Psoas muscle (tissue), 7 donors: ENCODE measurements at regions not wholly inside any gene's neighbourhood (a gene's known extent, or its start where the extent isn't known, plus 50 kb on each side); places are given as distances from the start of the nearest gene placed in this dataset.

Experiments used
- ATAC-seq, 4 donors: fragments of 200-7000 bp; cut with Tn5 transposase; one replicate each; pipeline ENCODE4 v1.9.1; 2020; ENCODE audit warnings: moderate library complexity in 3 of 4, mild to moderate bottlenecking in 2 of 4
- DNase-seq, 2 donors: peaks; one replicate each; pipeline ENCODE4 v3.0.0-alpha.2; 2020
- H3K27ac ChIP-seq: fragments of 200-600 bp; one replicate; pipeline ENCODE4 v1.8.0; 2022
- H3K27me3 ChIP-seq, 3 donors: fragments of 200-600 bp in 1 of 3; one replicate each; pipeline versions ENCODE4 v1.6.1 to v1.8.0; 2013 to 2022; ENCODE audit warnings: low read length in 2 of 3, mild to moderate bottlenecking in 2 of 3, moderate library complexity in 1 of 3; ENCODE audit not compliant: insufficient read depth in 3 of 3
- H3K36me3 ChIP-seq, 2 donors: fragments of 200-600 bp in 1 of 2; one replicate each; pipeline versions ENCODE4 v1.6.1 to v1.8.0; 2013 to 2022; ENCODE audit warnings: low read depth in 1 of 2, mild to moderate bottlenecking in 1 of 2, moderate library complexity in 1 of 2; ENCODE audit not compliant: insufficient read depth in 1 of 2
- H3K4me1 ChIP-seq: fragments of 200-600 bp; one replicate; pipeline ENCODE4 v1.8.0; 2022
- H3K4me3 ChIP-seq: fragments of 200-600 bp; one replicate; pipeline ENCODE4 v1.8.0; 2022; ENCODE audit warnings: mild to moderate bottlenecking
- H3K9me3 ChIP-seq: fragments of 200-600 bp; one replicate; pipeline ENCODE4 v1.8.0; 2022
- WGBS, 3 donors: extraction: QIAGEN DNeasy Blood & Tissue Kit; methylation state at CpG; one replicate each; pipeline versions ENCODE4 v1.1.6 to v1.1.7; 2013; 5-methylcytosine and 5-hydroxymethylcytosine counted together
- intact Hi-C, 2 donors: fragments of 100-400 bp; cut with DNase I; formaldehyde crosslinking; loops; one replicate each; pipeline versions ENCODE4 v1.11.0 to v1.14.2; 2022
- TF ChIP-seq, protein P1 (sequence below): fragments of 200-600 bp; IDR thresholded peaks from one replicate; pipeline ENCODE4 v1.8.0; 2022; ENCODE audit warnings: antibody characterized with exemption
- donor health status: healthy with polysubstance abuse.
- donor health status: DM: no; HTN: no; CAD: no; lungs with moderate emphysema.
- donor health status: Bipolar disorder and iron deficiency.
- donor health status: healthy.
- donor health status: DM: yes; HTN: yes; CAD: no.
- donor health status: DM: no; HTN: no; CAD: no.
- donor health status: DM: yes; HTN: yes; CAD: no.

DNA sequence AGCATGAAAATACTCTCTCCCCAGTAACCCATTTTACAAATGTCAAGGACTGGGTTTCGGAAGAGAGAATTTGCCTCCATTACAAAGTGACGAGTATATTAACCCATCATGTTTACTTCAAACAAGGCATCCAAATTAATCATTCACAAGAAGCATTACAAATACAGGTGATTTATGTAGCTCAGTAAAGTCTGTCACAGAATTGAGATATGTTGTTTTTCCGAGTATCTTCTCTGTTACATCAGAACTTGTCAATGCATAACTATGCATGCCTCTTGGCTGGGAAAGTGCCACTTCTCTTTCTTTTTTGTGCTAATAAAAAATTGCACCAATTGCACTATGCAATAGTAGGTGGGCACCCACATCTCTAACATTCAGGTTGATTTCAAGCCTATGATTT lies 158.2 kb downstream of the AREG start:
- TF ChIP-seq, protein P1, sequence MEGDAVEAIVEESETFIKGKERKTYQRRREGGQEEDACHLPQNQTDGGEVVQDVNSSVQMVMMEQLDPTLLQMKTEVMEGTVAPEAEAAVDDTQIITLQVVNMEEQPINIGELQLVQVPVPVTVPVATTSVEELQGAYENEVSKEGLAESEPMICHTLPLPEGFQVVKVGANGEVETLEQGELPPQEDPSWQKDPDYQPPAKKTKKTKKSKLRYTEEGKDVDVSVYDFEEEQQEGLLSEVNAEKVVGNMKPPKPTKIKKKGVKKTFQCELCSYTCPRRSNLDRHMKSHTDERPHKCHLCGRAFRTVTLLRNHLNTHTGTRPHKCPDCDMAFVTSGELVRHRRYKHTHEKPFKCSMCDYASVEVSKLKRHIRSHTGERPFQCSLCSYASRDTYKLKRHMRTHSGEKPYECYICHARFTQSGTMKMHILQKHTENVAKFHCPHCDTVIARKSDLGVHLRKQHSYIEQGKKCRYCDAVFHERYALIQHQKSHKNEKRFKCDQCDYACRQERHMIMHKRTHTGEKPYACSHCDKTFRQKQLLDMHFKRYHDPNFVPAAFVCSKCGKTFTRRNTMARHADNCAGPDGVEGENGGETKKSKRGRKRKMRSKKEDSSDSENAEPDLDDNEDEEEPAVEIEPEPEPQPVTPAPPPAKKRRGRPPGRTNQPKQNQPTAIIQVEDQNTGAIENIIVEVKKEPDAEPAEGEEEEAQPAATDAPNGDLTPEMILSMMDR: no peak
- no peak overlapping the region for H3K27ac ChIP-seq
- H3K9me3 ChIP-seq: no peaks in the 10 kb centered on the region
- no peaks in the 10 kb centered on the region for H3K4me1 ChIP-seq
- no peak overlapping the region for H3K4me3 ChIP-seq
- H3K27me3 ChIP-seq: no peaks in the 10 kb centered on the region
- no peak for DNase-seq
- ATAC-seq: no peak
- 81 to 87% (median 82%) methylated on average over 3 of the region's 3 CpGs for WGBS, 3 donors
- H3K36me3 ChIP-seq: no peaks in the 10 kb centered on the region
- intact Hi-C loops: no loop called here

DNA sequence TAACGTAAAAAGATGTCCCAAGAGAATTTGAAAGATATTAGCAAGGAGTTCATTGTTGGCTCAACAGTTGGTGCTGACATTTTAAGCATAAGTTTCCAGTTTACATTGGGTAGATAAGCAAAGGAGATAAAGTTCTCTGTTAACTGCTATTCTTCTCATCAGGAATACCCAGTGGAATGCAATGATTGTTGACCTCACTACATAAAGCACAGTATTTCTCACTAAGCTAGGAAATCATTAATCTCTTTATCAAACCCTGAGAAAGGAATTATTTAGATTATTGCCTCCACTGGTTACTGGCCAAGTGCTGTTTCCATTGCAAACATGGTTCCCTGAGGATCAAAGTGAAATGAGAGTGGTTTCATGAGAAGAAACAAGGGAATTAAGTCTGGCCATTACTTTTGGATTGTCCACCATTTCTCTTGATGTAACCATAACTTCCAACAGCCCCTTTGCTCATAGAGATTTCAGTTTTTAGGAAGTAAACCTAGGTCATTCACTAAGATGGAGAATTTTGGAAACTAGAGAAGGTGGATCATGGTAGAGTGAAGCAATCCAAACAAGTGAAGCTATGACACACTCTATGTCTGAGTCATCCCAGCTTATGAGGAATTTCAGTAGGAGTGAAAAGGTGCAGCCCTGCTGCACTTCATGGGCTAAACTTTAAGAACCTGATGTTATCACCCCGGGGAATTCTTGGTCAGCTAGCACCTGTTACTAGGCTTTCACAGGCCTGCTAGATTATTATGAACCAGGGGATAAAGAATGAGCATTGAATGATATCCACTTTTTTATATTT lies 163.4 kb downstream of the AREG start:
- WGBS, 3 donors: 70 to 77% (median 77%) methylated on average over 2 of the region's 2 CpGs
- H3K27ac ChIP-seq: no peak overlapping the region
- no peaks in the 10 kb centered on the region for H3K9me3 ChIP-seq
- no peak overlapping the region for H3K4me3 ChIP-seq
- DNase-seq: no peak
- TF ChIP-seq, protein P1: no peak
- intact Hi-C loops: no loop called here
- no peaks in the 10 kb centered on the region for H3K27me3 ChIP-seq
- no peak for ATAC-seq
- H3K4me1 ChIP-seq: no peaks in the 10 kb centered on the region
- H3K36me3 ChIP-seq: no peaks in the 10 kb centered on the region

DNA sequence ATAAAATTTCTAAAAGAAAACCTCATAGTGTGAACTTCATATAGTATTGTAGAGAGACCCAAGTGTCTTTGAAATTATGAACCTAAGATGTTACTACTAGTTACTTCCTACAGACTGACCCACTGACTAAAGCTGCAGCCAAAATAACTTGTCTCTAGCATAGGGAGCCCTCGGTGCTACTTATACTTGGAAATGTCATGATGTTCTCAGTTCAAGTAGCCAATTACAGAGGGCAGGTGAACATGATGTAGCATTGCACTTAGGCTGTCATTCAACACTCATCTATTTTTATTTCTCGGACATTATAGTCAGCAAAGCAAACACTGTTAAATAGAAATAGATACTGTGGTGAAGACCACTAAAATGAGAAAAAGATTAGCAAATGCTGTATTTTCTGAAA lies 165.6 kb downstream of the AREG start:
- ATAC-seq: no peak
- no peak for DNase-seq
- intact Hi-C loops: no loop called here
- Histone ChIP-seq H3K4me1 (no peaks in the 10 kb centered on the region), H3K27me3 (no peaks in the 10 kb centered on the region), H3K4me3 (no peak overlapping the region), H3K27ac (no peak overlapping the region), H3K36me3 (no peaks in the 10 kb centered on the region), H3K9me3 (no peaks in the 10 kb centered on the region)
- 55 to 77% (median 61%) methylated on average over 2 of the region's 2 CpGs for WGBS, 3 donors
- TF ChIP-seq, protein P1: no peak

DNA sequence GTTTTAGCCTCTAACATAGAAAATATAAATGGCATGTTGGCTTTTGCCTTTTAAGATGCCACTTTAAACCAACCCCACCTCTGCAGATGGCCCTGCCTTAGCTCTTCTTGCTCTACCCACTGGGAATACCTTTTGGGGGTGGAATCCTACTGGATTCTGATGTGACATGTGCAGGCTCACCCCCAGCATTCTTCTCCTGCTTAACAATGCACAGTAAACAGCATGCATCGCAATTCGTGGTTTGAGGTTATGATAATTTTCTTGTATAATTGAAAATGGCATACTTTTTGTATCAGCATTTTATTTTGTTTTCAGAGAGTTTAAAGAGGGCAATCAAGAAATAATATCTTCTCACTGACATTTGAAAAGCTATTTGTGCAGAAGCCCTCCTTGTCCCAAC lies 167.9 kb downstream of the AREG start:
- no peaks in the 10 kb centered on the region for H3K4me1 ChIP-seq
- ATAC-seq (no peak), DNase-seq (no peak)
- no peaks in the 10 kb centered on the region for H3K36me3 ChIP-seq
- no peak overlapping the region for H3K27ac ChIP-seq
- H3K27me3 ChIP-seq: no peaks in the 10 kb centered on the region
- H3K9me3 ChIP-seq: no peaks in the 10 kb centered on the region
- 94% methylated on average over 2 of the region's 2 CpGs for WGBS, 3 donors
- TF ChIP-seq, protein P1: no peak
- intact Hi-C loops: no loop called here
- no peak overlapping the region for H3K4me3 ChIP-seq

DNA sequence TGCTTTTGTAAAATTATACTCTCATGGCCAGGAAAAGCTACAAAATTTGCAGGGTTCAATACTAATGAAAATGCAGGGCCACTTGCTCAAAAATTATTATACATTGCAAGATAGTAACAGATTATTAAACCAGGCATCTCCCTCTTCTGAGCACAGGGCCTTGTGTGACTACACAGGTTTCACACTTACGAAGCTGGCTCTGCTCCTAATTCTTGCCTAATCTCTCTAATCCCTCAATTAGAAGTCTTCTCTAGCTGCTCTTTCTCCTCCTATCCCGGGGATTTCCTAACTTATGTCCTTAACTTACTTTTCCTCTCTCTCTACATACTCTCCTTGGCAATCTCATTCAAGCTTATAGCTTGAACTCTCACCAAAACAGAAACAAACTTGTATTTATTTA lies 168.3 kb downstream of the AREG start:
- ATAC-seq (no peak), DNase-seq (no peak)
- Histone ChIP-seq H3K9me3 (no peaks in the 10 kb centered on the region), H3K36me3 (no peaks in the 10 kb centered on the region), H3K4me3 (no peak overlapping the region), H3K27ac (no peak overlapping the region), H3K27me3 (no peaks in the 10 kb centered on the region), H3K4me1 (no peaks in the 10 kb centered on the region)
- intact Hi-C loops: no loop called here
- 48 to 60% (median 48%) methylated on average over 2 of the region's 2 CpGs for WGBS, 3 donors
- TF ChIP-seq, protein P1: no peak
